Sigmoid colon (tissue), 4 donors: ENCODE measurements at regions not wholly inside any gene's neighbourhood (a gene's known extent, or its start where the extent isn't known, plus 50 kb on each side); places are given as distances from the start of the nearest gene placed in this dataset.

ENCODE experiments used
- EP300 ChIP-seq, 4 donors: sonication (generic); formaldehyde crosslinking; IDR thresholded peaks; one replicate each; pipeline ENCODE4 v1.6.1; 2017; ENCODE audit warnings: antibody characterized with exemption in 4 of 4
- TF ChIP-seq, protein P1 (sequence below), 4 experiments: fragments of 450-650 bp in 3 of 4; fragments of 200-600 bp in 1 of 4; IDR thresholded peaks; one replicate each; pipeline ENCODE4 v1.5.1; 2016 to 2019; ENCODE audit warnings: antibody characterized with exemption in 4 of 4, mild to moderate bottlenecking in 3 of 4, moderate library complexity in 2 of 4

DNA sequence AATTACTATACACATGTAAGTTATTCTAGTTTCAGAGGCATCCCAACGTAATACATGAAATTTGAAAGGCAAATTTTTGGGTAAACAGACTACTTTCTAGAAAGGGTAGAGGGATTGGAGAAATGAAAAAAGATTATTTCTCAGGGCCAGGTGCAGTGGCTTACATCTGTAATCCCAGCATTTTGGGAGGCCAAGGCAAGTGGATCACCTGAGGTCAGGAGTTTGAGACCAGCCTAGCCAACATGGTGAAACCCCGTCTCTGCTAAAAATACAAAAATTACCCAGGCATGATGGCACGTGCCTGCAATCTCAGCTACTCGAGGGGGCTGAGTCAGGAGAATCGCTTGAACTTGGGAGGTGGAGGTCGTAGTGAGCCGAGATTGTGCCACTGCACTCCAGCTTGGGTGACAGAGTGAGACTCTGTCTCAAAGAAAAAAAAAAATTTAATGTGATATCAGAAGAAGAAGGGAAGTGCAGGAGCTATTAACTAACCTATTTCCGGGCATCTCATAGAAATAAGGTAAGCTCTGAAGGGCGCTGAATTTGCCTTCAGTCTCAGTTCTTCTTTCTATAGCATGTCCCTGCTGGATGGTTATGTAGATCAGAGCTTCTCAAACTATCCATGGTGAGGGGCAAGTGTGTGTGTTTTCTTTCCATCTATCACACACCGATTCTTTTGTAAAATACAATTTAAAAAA is 100.3 kb upstream of the MTHFD1L start:
- TF ChIP-seq, protein P1, sequence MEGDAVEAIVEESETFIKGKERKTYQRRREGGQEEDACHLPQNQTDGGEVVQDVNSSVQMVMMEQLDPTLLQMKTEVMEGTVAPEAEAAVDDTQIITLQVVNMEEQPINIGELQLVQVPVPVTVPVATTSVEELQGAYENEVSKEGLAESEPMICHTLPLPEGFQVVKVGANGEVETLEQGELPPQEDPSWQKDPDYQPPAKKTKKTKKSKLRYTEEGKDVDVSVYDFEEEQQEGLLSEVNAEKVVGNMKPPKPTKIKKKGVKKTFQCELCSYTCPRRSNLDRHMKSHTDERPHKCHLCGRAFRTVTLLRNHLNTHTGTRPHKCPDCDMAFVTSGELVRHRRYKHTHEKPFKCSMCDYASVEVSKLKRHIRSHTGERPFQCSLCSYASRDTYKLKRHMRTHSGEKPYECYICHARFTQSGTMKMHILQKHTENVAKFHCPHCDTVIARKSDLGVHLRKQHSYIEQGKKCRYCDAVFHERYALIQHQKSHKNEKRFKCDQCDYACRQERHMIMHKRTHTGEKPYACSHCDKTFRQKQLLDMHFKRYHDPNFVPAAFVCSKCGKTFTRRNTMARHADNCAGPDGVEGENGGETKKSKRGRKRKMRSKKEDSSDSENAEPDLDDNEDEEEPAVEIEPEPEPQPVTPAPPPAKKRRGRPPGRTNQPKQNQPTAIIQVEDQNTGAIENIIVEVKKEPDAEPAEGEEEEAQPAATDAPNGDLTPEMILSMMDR (IDR thresholded peaks at IDR 0.05): no peak
- no peak for TF ChIP-seq EP300 (IDR thresholded peaks at IDR 0.05)
